Stimulated activated CD4-positive, alpha-beta T cell treated with anti-CD3 and anti-CD28 coated beads, Interleukin-1b, Interleukin-23, amount 100 ng/mL, for 24 hours (primary cell): ENCODE measurements at regions not wholly inside any gene's neighbourhood (a gene's known extent, or its start where the extent isn't known, plus 50 kb on each side); places are given as distances from the start of the nearest gene placed in this dataset.

Source experiments
- DNase-seq, 4 experiments: peaks; one replicate each; pipeline ENCODE4 v3.0.0-alpha.2; 2020; ENCODE audit warnings: low read depth in 4 of 4, low spot score in 1 of 4

GRCh38 chr12:124726596-124727263 lies 136.9 kb downstream of the SCARB1 start:
- no peak for DNase-seq

DNA sequence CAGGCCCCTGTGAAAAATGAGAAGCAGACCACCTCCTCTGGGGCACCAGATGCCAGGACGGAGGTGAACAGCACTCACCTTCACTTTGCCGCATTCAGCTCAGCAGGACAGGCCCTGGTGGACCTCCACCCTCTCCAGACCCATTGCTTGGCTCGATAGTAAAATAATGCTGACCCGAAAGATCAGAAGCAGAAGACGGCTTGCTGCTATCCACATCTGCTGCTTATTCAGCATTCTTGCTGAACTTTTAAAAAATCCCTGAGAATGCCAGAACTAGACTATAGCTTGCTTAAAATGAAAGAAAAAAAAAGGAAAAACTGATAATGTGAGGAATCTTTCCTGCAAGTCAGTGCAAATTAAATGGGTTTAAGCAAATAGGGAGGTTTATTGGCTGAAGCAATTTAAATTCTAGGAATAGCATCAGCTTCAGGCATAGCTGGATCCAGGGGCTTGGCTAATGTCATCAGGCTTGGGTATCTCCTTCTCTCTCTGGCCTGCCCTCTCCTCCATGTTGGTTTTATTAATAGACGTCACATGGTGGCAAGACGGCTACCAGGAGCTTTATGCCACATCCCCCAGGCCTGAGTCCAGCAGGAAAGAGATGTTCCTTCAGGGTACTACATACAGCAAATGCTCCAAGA lies 137.9 kb downstream of the SCARB1 start:
- no peak for DNase-seq

- DNase-seq: no peak
These were observed 138.6 kb downstream of the SCARB1 start for GRCh38 chr12:124725099-124725498.

DNA sequence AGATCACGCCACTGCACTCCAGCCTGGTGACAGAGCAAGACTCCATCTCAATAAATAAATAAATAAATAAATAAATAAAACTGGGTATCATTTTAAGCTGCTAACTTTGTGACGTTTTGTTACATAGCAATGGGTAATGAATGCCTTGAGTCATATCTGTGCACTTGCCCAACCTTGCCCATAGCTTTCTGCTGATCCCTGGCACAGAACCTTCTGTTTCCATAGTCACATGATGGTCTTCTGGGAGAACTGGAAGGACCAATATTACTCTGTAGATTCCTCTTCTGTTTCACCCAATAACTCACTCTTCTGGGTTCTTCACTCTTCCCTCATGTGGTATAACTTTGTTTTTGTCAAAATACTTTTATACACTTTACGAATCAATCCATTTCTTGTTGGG lies 140.8 kb downstream of the SCARB1 start:
- DNase-seq: no peak

GRCh38 chr12:124721501-124722162 lies 142.0 kb downstream of the SCARB1 start:
- no peak for DNase-seq

DNA sequence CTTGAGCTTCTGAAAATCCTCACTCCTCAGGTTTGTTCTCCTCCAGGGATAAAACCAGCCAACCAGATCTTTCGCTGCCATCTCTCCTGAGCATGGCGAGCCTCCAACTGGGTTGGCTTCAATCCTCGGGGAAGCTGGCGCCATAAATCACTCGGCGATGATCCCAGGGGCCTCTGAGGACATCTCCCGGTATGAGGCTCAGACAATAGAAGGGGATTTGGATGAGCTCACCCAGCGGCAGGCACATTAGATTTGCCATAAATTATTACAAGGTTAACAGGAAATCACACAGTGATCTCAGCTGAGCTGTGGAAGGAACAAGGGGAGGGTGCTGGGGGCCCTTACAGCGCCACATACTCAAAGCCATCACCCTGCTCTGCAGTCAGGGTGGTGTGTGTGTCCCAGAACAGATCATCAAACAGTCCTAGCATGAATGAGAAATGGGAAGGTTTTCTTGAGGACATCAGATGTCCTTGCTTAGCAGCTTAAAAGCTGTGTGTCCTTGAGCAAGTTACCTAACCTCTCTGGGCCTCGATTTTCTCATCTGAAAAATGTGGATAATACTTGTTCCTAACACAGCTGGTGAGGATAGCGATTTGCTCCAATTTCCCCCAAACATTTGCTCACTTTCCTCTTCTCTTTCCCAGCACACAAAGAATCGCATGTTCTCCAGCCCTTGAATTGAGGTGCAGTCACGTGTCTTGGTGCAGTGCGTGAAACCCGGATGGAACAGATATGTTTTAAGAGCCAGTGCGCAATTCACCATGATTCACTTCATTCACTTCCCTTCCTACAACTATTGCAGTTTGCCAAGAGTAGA lies 142.8 kb downstream of the SCARB1 start:
- DNase-seq: no peak

- DNase-seq: no peak
These were observed 143.5 kb downstream of the SCARB1 start for GRCh38 chr12:124720004-124720680.

DNA sequence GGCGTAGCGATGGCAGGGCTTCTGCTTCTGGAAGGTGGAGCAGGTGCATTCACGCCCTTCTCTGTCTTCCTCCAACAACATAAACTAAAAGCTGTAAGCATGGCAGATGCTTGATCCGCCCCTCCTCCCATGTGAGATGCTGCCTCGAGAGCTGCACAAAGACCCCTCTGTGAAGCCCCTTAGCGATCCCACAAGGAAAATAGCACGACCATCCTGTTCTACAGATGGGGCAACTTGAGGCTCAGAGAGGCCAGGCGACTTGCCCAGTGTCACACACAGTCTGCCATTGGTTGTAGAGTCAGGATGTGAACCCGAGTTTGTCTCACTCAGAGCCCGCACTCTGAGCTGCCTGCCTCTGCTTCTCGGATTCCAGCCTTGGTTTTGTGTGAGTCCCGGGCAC lies 144.4 kb downstream of the SCARB1 start:
- no peak for DNase-seq

GRCh38 chr12:124718458-124718857 lies 145.2 kb downstream of the SCARB1 start:
- no peak for DNase-seq

GRCh38 chr12:124718036-124718435 lies 145.6 kb downstream of the SCARB1 start:
- no peak for DNase-seq

- no peak for DNase-seq
These were observed 146.3 kb downstream of the SCARB1 start for GRCh38 chr12:124717318-124717717.

DNA sequence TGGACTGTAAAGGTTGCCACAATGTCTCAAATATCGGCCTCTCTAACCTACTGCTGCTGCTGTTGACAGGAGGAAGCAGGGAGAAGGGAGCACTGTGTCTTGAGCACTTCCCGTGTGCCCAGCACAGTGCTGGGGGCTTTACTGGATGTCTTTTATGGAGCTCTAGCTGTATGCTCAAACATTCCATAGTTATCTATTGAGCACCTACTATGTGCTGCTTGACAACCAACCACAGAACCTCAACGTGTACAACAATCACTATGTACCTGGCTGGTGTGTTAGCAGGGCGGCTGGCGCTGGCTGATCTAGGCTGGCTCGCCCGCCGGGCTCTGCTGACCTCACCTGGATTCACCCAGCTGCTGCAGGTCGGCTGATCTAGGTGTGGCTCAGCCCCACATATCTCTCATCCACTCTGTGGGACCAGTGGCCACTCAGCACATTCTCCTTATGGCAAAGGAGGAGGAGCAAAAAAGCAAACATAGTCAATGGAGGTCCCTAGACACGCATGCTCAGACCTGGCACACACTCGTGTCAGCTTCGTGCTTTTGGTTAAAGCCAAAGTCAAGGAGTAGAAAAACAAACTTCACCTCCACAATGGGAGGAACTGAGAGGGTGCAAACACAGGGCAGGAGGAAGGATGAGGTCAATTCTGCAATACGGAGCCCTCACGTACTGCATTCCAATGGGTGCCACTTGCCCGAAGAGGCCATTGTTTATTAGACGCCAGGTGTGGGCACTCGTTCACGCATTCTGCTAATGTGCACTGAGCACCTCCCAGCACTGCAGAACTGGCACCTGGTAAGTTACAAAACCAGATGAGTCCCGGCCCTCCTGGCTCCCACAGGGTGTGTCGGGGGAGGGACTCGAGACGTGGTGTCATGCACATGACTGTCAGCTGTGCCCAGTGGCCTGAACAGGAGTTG lies 147.2 kb downstream of the SCARB1 start:
- no peak for DNase-seq

DNA sequence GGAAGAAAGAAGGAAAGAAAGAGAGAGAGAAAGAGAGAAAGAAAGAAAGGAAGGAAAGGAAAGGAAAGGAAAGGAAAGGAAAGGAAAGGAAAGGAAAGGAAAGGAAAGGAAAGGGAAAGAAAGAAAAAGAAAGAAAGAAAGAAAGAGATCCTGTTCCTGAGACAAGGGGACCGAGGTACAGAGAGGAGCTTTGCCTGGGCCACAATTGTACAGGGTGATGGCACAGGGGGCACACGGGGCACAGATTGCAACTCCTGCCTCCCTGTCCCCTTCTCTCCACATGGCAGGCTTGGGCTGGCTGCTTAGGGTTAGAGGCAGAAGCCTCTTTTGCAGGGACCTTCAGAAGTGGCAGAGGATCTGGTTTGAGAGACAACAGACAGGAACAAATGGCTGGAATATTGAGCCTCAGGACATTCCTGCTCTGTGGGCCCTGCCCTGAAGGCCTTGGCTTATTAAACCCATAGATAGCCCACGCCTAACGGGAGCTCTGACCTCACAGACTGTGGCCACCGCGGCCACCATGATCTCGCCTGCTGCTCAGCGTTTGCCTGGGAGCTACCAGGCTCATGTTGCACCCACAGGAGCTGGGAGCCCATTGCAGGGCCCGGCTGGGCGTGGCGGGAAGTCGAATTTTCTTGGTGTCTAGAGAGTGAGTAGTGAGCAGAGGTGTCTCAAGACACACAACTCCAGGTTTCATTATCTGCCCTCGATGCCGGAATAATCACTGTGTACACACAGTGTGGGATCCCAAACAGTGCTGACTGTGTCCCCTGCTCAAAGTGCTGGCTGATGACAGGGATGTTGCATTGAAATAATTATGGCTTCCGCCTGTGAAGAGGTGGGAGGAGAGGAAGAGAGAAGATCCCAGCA lies 147.9 kb upstream of the NCOR2 start:
- DNase-seq: no peak

DNA sequence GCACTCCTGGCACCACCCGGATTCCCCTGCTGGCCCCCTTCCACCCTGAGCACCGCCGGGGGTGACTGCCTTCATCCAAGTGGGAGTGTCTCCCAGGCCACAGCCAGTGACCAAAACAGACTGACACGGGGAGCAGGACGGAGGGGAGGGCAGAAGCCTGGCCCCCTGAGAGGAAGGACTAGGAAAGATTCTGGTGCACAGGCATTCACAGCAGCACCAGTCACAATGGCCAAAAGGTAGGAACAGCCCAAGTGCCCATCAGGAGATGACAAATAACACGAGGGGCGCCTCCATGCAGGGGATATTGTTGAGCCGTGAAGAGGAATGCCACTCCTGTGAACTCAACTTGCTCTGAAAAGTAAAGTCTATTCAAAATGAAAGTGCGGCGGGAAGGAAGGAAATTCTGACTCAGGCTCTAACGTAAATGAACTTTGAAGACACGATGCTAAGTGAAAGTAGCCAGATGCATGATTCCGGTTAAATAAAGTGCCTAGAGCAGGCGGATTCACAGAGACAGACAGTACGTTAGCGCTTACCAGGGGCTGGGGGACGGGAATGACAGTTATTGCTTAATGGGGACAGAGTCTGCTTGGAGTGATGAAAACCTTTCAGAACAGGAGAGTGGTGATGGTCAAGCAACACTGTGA lies 146.1 kb upstream of the NCOR2 start:
- DNase-seq: peak; percentile 12 to 73 (median 43)

DNA sequence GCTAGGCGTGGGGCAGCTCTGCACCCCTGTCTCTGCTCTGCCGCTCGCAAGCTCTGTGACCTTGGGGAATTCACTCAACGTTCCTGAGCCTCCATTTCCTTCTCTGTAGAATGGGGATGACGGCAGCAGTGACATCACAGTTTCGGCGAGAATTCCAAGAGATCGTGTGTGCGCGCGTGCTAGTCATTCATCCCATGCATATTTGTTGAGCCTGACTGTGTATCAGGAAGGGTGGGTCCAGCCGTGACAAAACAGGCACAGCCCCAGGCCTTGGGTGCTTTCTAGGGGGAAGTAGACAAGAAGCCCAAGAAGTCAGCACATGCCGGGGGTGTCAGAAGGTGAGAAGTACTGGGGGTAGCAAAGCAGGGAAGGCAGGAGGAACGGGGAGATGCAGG lies 145.6 kb upstream of the NCOR2 start:
- no peak for DNase-seq

DNA sequence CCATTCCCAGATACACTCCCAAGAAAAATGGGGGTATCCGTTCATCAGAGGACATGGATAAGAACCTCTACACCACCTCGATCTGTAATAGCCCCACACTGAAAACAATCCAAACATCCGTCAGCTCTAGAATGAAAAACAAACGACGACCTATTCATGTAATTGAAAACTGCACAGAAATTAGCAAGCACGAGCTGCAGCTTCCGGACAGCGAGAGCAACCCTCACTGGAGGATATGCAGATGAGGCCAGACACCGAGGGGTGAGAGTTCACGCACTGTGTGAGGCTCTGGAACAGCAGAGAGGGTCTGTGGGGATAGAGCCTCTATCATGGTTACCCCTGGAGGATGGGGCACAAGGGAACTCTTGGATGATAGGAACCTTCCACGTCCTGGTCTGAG lies 143.9 kb upstream of the NCOR2 start:
- DNase-seq: no peak

- no peak for DNase-seq
These were observed 142.6 kb upstream of the NCOR2 start for GRCh38 chr12:124709722-124710687.
